Cardiac muscle cell (in vitro differentiated cells and primary cell): ENCODE measurements at regions not wholly inside any gene's neighbourhood (a gene's known extent, or its start where the extent isn't known, plus 50 kb on each side); places are given as distances from the start of the nearest gene placed in this dataset.

Source experiments
- DNase-seq, 2 donors: peaks; one replicate each; pipeline versions ENCODE4 v3.0.0 to v3.0.0-alpha.2; 2010 to 2017; ENCODE audit warnings: low read depth in 1 of 2, low spot score in 1 of 2
- H3K27ac ChIP-seq: fragments of 200-600 bp; sonication (generic); 2 replicates; pipeline ENCODE4 v1.5.1; 2016
- H3K27me3 ChIP-seq: fragments of 200-600 bp; sonication (generic); 2 replicates; pipeline ENCODE4 v1.6.0; 2016; ENCODE audit warnings: control low read depth
- H3K36me3 ChIP-seq: fragments of 200-600 bp; sonication (generic); 2 replicates; pipeline ENCODE4 v1.5.1; 2016; ENCODE audit warnings: control low read depth
- H3K4me1 ChIP-seq: fragments of 200-600 bp; sonication (generic); 2 replicates; pipeline ENCODE4 v1.8.1; 2017; ENCODE audit warnings: low read depth, mild to moderate bottlenecking, mixed run types
- H3K4me3 ChIP-seq: fragments of 200-600 bp; sonication (generic); 2 replicates; pipeline ENCODE4 v1.5.1; 2016; ENCODE audit warnings: mild to moderate bottlenecking
- H3K9me3 ChIP-seq: fragments of 200-600 bp; sonication (generic); 2 replicates; pipeline ENCODE4 v1.5.1; 2017; ENCODE audit warnings: low read depth, mild to moderate bottlenecking, control low read depth
- TF ChIP-seq, protein P1 (sequence below): IDR thresholded peaks from 2 replicates; pipeline ENCODE4 v1.5.1; 2012; ENCODE audit warnings: low read depth, mild to moderate bottlenecking, low read length

DNA sequence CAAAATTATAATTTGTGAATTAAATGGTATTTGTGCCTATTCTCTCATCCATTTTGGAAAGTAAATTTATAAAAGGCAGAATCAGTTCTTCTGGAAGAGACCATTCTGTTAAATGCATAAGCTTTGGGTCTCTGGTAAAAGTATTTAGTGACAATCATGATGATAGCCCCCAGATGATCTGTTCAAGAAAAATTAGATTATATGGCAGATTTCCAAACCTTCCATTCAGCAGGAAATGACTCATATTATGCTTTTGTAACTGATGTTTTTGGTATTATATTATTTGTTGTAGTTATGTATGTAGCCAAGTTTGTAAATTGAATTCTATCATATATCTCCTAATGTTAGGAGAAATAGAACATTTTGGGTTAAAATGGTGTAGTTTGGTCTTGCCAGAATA lies 340.8 kb upstream of the DPH6 start:
- peak in 1 of 2 donors; percentile 44 for DNase-seq
- H3K27ac ChIP-seq = no peak overlapping the region
- TF ChIP-seq, protein P1, sequence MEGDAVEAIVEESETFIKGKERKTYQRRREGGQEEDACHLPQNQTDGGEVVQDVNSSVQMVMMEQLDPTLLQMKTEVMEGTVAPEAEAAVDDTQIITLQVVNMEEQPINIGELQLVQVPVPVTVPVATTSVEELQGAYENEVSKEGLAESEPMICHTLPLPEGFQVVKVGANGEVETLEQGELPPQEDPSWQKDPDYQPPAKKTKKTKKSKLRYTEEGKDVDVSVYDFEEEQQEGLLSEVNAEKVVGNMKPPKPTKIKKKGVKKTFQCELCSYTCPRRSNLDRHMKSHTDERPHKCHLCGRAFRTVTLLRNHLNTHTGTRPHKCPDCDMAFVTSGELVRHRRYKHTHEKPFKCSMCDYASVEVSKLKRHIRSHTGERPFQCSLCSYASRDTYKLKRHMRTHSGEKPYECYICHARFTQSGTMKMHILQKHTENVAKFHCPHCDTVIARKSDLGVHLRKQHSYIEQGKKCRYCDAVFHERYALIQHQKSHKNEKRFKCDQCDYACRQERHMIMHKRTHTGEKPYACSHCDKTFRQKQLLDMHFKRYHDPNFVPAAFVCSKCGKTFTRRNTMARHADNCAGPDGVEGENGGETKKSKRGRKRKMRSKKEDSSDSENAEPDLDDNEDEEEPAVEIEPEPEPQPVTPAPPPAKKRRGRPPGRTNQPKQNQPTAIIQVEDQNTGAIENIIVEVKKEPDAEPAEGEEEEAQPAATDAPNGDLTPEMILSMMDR = no peak
- no peaks in the 10 kb centered on the region for H3K4me1 ChIP-seq
- no peaks in the 10 kb centered on the region for H3K36me3 ChIP-seq
- H3K9me3 ChIP-seq = no peaks in the 10 kb centered on the region
- H3K4me3 ChIP-seq = no peak overlapping the region
- no peaks in the 10 kb centered on the region for H3K27me3 ChIP-seq

DNA sequence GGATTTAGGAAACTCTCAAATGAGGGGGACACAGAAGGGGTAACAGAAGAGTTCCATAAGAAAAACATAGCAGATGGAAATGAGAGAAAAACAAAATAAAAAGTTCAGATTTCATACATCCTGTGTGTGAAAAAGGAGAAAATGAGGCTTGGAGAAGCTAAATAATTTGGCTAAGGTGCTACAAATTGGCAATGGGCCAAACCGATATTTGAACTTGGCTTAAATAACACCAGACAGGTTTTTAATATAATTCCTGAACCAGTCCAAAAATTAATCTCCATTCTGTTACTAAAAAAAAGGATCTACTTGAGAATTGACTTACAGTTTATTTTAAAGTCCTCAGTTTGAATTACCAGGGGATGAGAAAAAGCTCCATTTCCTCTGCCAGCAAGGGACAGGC lies 342.9 kb upstream of the DPH6 start:
- Histone ChIP-seq H3K27ac (no peak overlapping the region), H3K9me3 (no peaks in the 10 kb centered on the region), H3K36me3 (no peaks in the 10 kb centered on the region), H3K27me3 (no peaks in the 10 kb centered on the region), H3K4me1 (peaks cover 4% of the 10 kb centered on the region), H3K4me3 (no peak overlapping the region)
- TF ChIP-seq, protein P1 = no peak
- no peak for DNase-seq

DNA sequence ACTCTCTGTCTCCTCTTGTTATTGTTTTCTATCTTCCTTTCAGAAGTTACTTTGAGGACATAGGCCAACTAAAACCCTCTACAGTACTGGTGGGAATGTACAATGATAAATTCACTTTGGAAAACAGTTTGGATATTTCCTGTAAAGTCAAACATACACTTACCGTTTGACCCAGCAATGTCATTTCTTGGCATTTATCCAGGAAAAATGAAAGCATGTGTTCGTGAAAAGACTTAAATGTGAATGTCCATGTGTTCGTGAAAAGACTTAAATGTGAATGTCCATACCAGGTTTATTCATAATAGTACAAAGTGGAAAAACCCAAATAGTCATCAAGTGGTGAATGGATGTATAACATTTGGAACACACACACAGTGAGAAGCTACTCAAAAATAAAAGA lies 361.5 kb upstream of the DPH6 start:
- Histone ChIP-seq H3K27me3 (no peaks in the 10 kb centered on the region), H3K27ac (no peak overlapping the region), H3K4me1 (no peaks in the 10 kb centered on the region), H3K4me3 (no peak overlapping the region), H3K9me3 (no peaks in the 10 kb centered on the region), H3K36me3 (no peaks in the 10 kb centered on the region)
- DNase-seq = peak in 1 of 2 donors; percentile 25
- TF ChIP-seq, protein P1 = no peak

DNA sequence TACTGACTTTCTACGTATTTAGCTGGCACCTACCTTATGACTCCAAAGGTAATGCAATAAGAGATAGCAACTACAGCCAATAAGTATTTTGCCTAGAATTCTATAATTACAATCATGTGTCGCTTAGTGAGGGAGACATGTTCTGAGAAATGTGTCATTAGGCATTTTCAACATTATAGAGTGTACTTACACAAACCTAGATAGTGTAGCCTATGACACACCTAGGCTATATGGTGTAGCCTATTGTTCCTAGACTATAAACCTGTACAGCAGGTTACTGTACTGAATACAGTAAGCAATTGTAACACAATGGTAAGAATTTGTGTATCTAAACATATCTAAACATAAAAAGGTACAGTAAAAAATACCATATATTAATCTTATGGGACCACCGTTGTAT lies 363.4 kb upstream of the DPH6 start:
- TF ChIP-seq, protein P1 = no peak
- Histone ChIP-seq H3K4me1 (no peaks in the 10 kb centered on the region), H3K9me3 (no peaks in the 10 kb centered on the region), H3K36me3 (no peaks in the 10 kb centered on the region), H3K27me3 (no peaks in the 10 kb centered on the region), H3K27ac (no peak overlapping the region), H3K4me3 (no peak overlapping the region)
- no peak for DNase-seq

DNA sequence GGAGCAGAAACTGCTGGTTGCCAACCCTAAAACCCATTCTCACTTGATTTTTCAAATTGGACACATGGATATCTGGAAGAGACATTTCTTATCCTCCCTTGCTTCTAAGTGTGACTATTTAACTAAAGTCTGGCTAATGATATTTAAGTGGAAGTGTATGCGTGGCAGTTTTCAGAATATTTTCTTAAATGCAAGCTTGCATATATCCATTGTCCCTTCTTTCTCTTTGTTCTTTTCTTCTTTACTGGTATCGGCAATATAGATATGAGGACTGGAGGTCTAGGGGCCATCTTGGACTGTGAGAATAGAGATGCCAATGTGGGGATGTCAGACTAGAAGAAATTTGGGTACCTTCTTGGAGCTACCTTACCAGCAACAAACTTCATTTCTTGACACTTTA lies 364.3 kb upstream of the DPH6 start:
- DNase-seq = no peak
- Histone ChIP-seq H3K27ac (no peak overlapping the region), H3K36me3 (no peaks in the 10 kb centered on the region), H3K9me3 (no peaks in the 10 kb centered on the region), H3K4me3 (no peak overlapping the region), H3K4me1 (no peaks in the 10 kb centered on the region), H3K27me3 (no peaks in the 10 kb centered on the region)
- TF ChIP-seq, protein P1 = no peak

DNA sequence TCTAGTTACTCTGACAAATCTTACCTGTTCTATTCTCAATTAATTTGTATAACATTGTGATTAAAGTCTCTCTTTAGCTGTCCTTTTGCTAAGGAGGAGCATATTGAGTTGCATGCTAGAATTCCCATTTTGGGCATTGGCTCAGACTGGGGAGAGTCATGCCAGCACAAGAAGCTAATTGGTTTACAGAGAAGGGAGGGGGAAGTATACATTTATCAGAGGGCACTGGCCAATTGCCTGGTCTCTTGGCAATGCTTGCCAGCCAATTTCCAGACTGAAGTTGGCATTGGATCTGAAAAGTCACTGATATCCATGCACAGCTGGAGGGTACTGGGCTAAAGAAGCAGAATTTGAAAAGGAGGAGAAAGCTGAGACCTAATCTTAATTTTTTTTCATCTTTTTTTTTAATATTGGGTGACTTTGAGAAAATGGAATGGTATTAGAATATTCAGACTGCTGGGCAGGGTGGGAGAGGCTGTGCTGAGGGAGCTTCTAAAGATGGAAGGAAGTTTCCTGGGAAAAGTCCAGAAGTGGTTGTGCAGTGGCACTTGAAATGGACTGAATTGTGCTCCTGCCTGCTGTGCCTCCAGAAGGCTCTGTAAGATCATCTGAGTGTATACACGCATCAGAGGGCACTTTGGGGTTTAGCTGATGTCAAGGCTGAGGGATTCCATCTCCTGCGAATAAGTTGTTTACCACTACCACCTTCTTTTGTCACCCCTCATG lies 365.2 kb upstream of the DPH6 start:
- no peak for DNase-seq
- H3K9me3 ChIP-seq = no peaks in the 10 kb centered on the region
- no peak overlapping the region for H3K27ac ChIP-seq
- H3K27me3 ChIP-seq = no peaks in the 10 kb centered on the region
- TF ChIP-seq, protein P1 = no peak
- H3K4me1 ChIP-seq = no peaks in the 10 kb centered on the region
- H3K36me3 ChIP-seq = no peaks in the 10 kb centered on the region
- H3K4me3 ChIP-seq = no peak overlapping the region
